ENCODE measurements at regions not wholly inside any gene's neighbourhood (a gene's known extent, or its start where the extent isn't known, plus 50 kb on each side); places are given as distances from the start of the nearest gene placed in this dataset.
A peak's percentile ranks its signal among the peaks of the same experiment; 100 is the strongest.
"Not testable (repeated sequence)": the region's sequence is repeated elsewhere in the genome, so short reads cannot be mapped to it uniquely, and the experiment has no call there.

DNA sequence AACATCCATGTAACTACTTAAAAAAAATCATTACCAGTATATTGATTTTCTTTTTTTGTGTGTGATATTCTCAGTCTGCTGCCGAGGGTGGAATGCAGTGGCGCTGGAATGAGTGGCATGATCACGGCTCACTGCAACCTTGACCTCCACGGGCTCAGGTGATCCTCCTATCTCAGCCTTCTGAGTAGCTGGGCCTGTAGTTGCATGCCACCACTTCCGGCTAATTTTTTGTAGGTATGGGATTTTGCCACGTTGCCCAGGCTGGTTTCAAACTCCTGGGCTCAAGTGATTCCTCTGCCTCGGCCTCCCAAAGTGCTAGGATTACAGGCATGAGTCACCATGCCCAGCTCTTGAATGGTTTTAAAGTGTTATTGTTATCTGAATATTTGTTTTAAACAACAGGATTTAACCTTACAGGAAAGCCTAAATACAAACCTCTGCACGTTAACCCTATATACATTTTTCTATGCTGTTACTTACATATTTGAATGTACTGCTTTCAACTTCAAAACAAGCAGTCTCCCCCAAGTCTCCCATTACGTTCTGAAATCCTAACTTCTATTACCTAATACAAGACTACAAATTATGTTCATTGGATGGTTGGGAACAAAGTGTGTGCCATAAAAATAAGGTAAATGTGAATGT is 61.7 kb downstream of the KPNA2 start:
- DNase-seq, result no peak

DNA sequence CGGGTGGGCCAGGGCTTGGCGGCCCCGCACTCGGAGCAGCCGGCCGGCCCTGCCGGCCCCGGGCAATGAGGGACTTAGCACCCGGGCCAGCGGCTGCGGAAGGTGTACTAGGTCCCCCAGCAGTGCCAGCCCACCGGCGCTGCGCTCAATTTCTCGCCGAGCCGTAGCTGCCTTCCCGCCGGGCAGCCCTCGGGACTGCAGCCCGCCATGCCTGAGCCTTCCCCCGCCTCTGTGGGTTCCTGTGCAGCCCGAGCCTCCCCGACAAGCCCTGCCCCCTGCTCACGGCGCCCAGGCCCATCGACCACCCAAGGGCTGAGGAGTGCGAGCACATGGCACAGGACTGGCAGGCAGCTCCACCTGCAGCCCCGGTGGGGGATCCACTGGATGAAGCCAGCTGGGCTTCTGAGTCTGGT is 63.8 kb downstream of the KPNA2 start:
- DNase-seq, result not testable (repeated sequence)

DNA sequence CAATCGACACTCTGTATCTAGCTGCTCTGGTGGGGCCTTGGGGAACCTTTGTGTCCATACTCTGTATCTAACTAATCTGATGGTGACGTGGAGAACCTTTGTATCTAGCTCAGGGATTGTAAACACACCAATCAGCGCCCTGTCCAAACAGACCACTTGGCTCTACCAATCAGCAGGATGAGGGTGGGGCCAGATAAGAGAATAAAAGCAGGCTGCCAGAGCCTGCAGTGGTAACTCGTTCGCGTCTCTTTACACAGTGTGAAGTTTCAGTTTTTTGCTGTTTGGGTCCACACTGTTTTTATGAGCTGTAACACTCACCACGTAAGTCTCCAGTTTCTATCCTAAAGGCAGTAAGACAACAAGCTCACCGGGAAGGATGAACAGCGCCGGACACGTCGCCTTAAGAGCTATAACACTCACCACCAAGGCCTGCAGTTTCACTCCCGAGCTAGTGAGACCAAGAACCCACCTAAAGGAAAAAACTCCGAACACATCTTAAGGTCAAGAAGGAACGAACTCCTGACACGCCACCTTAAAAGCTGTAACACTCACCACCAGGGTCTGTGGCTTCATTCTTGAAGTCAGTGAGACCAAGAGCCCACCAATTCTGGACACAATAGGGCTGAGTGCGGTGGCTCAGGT is 64.6 kb downstream of the KPNA2 start:
- DNase-seq, result no peak

DNA sequence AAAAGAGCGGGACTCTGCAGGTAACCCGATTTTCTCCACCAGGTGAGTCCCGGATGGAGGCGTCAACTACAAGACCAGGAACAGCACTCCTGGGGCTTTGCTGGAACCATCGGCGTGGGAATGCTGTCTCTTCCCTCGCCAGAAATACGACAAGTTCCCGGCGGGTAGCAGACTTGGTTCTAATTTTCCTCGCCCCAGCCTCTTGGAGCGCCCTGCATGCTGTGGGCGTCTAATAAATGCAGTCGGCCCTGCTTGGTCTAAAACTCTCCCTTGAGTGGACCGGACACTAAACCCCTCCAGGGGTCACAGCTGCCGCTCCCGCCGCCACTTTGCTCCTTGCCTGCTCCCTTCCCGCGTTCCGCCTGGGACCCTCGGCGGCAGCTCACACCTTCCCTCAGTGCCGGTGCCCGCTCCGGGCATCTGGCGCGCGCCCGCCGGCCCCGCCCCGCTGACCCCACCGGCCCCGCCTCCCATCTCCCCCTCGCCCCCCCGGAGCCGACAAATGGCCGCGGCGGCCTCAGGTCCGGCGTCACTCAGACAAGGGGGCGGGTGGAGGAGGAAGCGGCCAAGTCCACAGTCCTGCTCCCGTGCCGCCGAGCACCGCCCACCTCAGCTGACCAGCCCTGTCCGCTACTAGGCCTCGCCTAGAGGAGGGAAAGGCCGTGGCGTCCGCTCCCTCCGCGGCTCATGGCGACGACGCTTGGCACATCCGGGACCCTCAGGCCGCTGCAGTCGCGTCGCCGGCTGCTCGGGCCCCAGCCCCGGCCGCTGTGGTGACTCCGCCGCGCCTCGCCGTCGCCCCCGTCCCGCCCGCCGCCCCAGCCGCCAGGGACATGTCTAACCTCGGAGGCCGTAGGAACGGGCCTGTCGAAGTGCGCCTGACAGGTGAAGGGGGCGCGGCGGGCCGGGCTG is 65.8 kb downstream of the KPNA2 start:
- DNase-seq, result peak; percentile 94

DNA sequence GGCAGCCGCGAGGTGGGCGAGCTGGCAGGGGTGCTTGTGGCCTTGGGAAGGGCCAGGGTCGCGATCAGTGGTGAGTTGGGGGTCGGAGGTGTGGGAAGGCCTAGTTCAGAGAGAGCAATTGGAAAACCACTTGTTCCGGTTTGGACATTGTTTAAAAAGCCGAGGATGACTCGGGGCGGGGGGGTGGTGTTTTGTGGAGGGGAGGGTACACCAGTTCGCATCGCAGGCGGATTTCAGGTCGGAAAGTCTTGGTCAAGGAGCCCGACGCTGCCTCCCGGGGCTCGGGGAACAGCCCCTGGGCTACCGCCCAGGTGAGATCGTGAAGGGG is 66.4 kb downstream of the KPNA2 start:
- DNase-seq, result no peak

DNA sequence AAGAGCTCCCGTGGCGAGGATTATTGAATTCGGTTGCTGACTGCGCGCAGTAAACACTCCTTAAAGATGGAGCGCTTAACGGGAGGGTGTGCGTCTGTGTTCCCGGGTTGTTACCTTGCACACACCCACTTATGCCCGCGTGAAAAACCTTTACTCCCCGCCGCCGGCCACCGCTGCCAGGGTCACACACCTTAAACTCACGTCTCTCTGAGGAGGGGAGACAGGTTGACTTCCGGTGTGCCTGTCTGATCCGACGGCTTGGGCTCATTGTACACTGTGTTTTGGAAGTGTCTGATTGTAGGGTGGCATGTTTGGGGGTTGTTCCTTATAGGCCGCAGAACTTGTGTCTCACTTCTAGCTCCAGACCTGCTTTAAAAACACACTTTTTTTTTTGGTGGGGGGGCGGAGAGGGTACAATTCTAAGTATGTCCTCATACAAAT is 66.8 kb downstream of the KPNA2 start:
- DNase-seq, result no peak

DNA sequence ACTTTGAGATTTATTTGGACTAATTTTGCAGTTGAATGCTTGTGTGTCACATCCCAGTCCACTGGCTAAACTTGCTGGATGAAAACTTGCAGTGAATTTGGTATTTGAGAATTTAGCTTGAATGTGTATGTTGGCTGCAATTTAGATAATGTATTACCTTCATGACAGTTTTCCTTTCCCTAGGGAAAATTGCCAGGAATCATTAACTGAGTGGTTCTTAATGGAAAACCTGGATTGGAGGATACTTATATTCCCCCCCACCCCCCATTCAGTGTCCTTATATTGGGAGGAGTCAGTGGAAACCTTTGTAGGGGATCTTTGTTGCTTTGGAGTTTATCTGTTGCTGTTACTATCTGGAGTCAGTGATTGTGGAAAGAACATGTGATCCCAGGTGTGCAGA is 67.6 kb downstream of the KPNA2 start:
- DNase-seq, result no peak

DNA sequence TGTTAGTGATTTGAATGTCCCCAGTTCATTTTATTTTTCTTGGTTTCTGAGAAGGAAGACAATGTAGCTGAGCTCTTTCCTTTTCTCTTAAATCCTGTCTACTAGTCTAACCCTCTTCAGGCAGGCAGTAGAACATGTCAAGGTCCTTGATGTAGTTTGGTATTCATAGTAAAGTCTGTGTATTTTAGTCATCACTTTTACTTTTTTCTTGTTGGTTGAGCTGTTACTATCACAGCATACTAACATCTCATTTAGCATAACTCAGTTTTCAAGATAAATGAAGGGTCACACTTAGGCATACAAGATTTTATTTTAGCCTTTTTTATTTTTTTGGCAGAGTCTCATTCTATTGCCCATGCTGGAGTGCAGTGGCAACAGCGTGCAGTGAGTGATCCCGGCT is 70.5 kb downstream of the KPNA2 start:
- no peak for DNase-seq

DNA sequence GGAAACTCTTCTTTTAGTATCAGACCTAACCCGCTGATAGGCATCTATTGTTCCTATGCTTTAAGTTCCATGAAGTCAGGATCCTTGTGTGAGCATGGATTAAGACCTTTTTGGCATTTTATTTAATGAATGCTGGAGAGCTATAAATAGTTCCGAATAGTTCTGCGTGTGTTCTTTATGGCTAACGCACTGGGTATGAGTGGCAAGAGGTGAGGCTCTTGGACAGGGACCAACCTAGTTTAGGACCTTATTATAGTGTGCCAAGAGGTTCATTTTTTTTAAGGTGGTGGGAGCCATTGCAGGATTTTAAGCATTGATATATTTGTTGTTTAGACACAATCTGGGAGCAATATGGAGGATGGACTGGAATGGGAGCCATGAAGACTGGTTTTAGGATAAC is 71.8 kb downstream of the KPNA2 start:
- no peak for DNase-seq

DNA sequence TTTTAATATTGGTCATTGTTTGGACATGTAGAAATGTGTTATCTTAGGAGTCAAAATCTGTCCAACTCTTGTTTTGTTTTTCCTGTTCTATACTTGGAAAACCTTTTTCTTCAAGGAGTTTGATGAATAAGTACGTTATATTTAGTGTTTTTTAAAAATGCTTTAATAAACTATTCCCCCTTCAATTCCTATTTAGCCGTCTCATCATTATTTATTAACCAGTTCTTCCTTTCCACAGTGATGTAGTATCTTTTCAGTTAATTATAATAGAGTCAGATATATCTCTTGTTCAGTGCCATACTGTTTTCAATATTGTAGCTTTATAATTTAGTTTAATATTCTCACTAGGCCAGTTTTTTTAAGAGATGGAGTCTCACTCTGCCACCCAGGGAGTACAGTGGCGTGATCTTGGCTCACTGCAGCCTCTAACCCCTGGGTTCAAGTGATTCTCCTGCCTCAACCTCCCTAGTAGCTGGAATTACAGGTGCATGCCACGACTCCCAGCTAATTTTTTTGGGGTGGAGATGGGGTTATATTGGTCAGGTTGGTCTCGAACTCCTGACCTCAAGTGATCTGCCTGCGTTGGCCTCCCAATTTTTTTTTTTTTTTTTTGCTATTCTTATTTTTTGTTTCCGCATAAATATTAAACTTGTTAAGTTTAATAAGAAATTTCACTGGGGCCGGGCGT is 72.9 kb downstream of the KPNA2 start:
- no peak for DNase-seq

DNA sequence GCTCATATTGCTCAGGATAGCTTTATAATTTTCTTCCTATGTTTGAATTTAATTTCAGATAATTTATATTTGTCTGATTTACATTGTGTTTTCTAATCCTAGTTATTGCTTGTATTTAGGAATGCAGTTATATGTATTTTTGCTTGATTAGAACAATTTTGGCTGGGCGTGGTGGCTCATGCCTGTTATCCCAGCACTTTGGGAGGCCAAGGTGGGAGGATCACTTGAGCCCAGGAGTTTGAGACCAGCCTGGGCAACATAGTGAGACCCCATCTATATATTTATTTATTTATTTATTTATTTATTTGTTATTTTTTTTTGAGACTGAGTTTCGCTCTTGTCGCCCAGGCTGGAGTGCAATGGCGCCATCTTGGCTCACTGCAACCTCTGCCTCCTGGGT is 73.9 kb downstream of the KPNA2 start:
- not testable (repeated sequence) for DNase-seq

DNA sequence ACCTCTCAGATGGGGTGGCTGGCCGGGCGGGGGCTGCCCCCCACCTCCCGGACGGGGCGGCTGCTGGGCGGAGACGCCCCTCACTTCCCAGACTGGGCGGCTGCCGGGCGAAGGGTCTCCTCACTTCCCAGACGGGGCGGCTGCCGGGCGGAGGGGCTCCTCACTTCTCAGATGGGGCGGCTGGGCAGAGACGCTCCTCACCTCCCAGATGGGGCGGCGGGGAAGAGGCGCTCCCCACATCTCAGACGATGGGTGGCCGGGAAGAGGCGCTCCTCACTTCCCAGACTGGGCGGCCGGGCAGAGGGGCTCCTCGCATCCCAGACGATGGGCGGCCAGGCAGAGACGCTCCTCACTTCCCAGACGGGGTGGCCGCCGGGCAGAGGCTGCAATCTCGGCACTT is 80.7 kb downstream of the KPNA2 start:
- not testable (repeated sequence) for DNase-seq

DNA sequence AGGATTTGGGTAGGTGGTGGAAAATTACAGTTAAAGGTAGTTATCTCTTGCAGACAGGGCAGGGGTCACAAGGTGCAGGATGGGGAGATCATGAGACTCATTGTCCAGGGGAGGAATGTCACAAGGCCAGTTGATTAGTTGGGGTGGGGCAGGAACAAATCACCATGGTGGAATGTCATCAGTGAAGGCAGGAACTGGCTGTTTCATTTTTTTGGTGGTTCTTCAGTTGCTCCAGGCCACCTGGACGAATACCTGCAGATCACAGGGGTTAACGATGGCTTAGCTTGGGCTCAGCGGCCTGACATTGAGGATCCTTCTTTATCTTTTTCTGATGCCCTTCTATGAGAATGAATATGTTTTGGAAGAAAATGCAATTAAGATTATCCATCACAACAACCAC is 87.1 kb downstream of the KPNA2 start:
- DNase-seq, result no peak

DNA sequence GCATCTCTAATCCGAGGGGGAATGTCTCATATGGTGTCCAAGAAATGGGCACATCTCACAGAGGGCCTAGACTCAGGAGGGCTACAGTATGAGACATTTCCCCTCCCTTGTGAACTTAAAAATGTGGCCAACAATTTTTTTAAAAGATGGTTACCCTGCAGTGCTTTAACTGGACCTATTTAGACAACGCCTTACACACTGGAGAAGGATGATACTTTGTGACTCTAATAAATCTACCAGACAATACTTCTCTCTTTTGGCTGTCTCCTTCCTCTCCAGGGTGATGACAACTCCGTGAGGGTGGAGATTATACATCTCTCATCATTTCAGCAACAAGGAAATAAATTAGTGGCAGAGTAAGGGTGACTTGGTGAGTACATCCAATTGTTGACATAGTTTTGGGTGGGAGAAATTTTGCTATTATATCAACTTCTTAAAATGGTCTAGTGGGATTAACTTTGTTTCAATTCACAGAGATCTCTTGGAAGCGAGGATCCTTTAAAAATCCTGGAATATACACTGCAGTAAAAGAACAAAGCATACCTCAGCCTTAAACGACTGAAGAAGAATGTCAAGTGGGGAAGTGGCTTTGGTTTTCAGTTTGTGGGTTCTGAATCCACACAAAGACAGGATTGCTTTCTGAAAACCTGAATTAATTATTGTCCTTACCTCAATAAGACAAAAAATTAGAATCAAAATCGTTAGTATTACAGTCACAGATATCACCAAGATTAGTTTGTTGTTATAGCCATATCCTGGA is 89.8 kb downstream of the KPNA2 start:
- no peak for DNase-seq

DNA sequence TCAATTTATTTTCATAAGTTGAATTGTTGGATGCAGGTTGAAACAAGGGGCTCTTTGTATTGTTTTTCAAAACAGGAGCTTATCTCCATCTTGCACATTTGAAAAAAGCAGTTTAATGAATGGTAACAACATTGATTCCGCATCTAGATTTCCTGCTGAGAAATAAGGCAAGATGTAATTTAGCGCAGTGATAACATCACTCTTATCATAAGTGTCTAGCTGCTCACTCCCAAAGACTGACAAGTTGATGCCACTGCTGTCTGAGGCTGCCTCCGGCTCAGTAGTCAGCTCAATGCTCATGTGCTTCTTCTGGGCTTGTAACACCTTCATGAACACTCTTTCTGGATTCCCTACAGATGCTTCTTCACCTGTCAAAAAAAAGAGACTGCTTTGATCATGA is 92.4 kb downstream of the KPNA2 start:
- DNase-seq, result peak; percentile 8

DNA sequence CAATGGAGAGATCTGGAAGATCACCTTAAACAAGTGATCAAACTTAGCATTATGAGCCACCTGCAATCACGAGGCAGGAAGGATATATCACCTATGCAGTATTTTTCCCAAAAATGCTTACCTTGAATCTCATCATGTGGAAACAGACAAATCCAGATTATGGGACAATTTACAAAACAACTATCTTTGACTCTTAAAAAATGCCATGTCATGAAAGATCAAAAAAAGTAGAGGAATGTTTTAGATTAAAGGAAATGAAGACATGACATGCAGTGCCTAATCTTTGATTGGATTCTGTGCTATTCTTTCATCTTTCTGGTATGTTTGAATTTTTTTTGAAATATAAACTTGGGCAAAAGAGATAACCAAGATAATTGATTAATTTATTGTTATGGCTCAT is 95.9 kb downstream of the KPNA2 start:
- DNase-seq, result no peak

DNA sequence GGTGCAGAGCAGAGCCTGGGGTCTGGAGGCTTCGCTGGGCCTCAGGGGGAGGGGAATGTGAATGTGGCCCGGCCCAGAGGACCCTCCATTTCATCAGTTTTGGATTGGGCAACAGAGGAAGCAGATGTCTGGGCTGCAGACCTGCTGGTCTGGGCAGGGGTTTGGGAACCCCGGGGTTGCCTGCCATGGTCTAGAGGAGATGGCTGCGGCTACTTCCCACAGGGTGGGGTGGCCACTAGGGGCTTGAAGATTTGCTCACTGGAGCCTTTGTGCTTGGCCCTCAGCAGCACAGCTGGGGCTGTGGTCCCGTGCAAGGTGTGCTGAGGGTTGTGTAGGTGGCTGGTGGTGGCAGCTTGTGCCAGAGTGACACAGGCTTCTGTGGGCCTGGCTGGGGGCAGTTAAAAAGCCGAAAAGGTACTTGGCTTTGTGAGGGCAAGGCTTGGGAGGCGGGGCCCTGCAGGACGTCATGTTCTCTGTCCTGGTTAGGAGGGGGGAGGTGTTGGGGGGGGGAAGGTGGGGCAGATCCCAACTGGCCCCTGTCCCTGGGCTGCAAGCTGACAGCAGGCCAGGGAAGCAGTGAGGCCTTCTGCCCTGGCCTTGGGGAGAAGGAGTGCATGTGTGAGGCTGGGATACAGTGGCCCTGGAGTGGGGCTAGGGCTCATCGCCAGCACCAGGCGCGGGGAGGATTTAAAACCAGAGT is 98.0 kb downstream of the KPNA2 start:
- no peak for DNase-seq

DNA sequence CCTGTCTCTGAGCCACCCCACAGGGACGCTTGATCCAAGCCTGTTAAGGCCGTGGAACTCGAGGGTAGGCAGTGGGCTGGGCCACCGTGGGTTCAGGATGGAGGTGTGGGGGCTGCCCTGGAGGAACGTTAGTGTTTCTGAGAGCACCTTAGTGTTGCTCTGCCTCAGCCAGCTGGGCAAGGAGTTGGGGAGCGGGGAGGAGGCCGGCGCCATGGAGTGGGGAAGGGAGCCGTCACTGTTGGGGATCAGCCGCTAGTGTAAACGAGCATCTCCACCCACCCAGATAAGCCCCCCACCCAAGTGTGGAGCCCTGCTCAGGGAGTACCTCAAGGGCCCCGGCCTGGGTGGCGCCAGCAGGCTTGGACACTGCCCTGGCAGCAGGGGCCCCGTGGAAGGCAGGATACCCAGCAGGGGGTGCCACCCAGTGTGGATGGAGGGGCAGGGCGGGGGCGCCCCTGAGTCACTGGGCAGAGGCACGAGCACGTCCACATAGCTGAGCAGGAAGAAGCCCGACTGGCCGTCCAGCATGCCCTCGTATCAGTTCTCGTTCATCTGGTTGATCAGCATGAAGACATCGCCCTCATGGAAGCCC is 98.6 kb downstream of the KPNA2 start:
- no peak for DNase-seq

DNA sequence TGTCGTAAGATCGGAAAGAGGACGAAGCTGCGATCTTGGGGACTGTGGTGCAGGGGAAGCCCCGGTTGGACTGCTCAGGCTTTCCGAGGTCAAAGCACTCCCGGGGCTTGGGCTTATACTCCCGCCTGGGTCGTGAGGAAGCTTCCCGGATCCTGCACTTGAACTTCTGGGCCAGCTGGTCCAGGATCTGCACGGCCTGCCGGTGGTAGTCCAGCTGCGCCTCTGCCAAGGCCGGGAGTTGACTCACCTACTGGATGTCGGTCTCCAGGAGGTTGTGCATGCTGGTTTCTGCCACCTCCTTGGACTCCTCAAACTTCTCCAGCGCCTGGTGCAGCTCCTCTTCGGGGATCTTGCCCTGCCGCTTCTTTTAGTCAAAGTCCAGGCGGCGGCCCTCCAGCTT is 99.2 kb downstream of the KPNA2 start:
- DNase-seq, result no peak

DNA sequence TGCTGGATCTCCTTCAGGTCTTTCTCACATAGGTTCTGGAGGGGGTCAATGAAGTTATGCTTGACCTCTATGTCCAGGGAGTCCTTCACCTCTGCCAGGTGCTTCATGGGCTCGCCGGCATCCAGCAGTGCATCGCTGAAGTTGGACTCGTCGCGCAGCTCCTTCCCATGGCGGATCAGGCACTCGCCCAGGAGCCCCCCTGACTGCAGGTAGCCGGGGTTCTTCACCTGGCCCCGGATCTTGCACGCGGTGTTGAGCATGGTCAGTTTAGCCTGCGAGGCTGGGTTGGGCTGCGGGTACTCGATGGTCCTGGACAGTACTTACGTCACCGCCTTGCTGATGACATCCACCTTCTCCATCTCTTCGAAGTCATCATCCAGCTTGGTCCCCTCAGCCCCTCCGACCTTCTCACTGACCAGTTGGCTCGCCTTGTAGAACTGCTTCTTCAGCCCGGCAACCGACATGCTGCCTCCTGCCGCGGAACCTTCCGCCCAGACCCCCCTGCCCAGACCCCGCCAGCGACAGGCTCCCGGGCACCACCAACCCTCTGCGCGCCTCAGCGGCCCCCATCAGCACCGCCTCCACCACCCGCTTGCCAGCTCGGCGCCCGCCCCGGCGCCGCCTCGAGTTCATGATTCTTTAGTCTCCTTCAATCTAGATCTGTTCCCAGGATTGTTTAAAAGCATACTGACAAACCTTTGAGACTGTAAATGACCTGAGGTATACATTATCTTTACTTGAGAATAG is 99.8 kb downstream of the KPNA2 start:
- no peak for DNase-seq

DNA sequence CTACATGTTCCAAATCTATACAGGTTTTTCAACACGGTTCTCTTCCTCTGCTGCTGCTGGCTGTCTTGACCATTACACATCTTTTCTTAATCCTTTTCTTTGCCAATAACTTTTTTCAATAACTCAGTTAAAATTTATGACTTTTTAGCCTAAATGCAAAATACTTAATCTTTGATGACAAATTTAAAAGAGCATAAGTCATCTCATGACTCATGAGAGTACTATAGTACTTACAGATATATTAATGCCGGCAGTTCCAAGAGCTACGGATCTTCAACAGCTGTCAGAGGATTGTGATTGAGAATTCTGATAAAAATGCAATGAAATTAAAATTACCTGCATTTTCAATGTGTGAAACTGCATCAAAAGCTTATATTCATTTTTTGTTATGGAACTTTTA is 105.5 kb downstream of the KPNA2 start:
- no peak for DNase-seq

All from NCI-H2227 treated with DMSO at 0.1 percent for 48 hours (cell line).